Kidney epithelial cell (primary cell): ENCODE measurements at regions not wholly inside any gene's neighbourhood (a gene's known extent, or its start where the extent isn't known, plus 50 kb on each side); places are given as distances from the start of the nearest gene placed in this dataset.

Experiments
- DNase-seq: peaks from one replicate; pipeline ENCODE4 v3.0.0-alpha.2; 2010; ENCODE audit warnings: low read depth
- H3K27me3 ChIP-seq: 2 replicates; pipeline ENCODE4 v1.6.0; 2011; ENCODE audit warnings: low read length; ENCODE audit not compliant: control insufficient read depth, insufficient read depth
- H3K36me3 ChIP-seq: 2 replicates; pipeline ENCODE4 v1.5.1; 2011; ENCODE audit warnings: low read length; ENCODE audit not compliant: control insufficient read depth, insufficient read depth
- H3K4me3 ChIP-seq: 2 replicates; pipeline ENCODE4 v1.5.1; 2011; ENCODE audit warnings: low read depth, mild to moderate bottlenecking, control low read depth, low read length
- TF ChIP-seq, protein P1 (sequence below): IDR thresholded peaks from 2 replicates; pipeline ENCODE4 v1.5.1; 2011; ENCODE audit warnings: mild to moderate bottlenecking, moderate library complexity, low read length, control low read depth, inconsistent platforms; ENCODE audit not compliant: insufficient read depth, poor library complexity, severe bottlenecking

DNA sequence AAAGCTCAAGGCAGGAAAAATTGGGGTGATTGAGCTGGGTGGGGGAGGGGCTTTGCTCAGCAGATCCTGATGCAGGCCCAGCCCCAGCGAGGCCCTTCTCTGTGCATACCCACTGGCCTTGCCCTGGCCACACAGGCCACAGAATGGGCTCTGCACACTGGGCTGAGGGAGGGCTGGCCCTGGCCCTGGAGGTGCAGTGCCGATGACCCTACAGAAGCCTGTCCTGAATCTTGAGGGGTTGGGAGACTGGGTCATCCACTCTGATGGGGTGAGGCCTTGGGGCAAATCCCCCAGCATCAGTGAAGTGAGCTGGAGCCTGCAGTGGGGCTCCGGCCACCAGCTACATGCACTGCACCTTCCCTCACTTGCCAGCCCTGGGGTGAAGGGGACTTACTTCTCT is 153.1 kb downstream of the URI1 start:
- Histone ChIP-seq H3K27me3 (no peaks in the 10 kb centered on the region), H3K36me3 (no peaks in the 10 kb centered on the region), H3K4me3 (no peak overlapping the region)
- TF ChIP-seq, protein P1, sequence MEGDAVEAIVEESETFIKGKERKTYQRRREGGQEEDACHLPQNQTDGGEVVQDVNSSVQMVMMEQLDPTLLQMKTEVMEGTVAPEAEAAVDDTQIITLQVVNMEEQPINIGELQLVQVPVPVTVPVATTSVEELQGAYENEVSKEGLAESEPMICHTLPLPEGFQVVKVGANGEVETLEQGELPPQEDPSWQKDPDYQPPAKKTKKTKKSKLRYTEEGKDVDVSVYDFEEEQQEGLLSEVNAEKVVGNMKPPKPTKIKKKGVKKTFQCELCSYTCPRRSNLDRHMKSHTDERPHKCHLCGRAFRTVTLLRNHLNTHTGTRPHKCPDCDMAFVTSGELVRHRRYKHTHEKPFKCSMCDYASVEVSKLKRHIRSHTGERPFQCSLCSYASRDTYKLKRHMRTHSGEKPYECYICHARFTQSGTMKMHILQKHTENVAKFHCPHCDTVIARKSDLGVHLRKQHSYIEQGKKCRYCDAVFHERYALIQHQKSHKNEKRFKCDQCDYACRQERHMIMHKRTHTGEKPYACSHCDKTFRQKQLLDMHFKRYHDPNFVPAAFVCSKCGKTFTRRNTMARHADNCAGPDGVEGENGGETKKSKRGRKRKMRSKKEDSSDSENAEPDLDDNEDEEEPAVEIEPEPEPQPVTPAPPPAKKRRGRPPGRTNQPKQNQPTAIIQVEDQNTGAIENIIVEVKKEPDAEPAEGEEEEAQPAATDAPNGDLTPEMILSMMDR: no peak
- DNase-seq: no peak

DNA sequence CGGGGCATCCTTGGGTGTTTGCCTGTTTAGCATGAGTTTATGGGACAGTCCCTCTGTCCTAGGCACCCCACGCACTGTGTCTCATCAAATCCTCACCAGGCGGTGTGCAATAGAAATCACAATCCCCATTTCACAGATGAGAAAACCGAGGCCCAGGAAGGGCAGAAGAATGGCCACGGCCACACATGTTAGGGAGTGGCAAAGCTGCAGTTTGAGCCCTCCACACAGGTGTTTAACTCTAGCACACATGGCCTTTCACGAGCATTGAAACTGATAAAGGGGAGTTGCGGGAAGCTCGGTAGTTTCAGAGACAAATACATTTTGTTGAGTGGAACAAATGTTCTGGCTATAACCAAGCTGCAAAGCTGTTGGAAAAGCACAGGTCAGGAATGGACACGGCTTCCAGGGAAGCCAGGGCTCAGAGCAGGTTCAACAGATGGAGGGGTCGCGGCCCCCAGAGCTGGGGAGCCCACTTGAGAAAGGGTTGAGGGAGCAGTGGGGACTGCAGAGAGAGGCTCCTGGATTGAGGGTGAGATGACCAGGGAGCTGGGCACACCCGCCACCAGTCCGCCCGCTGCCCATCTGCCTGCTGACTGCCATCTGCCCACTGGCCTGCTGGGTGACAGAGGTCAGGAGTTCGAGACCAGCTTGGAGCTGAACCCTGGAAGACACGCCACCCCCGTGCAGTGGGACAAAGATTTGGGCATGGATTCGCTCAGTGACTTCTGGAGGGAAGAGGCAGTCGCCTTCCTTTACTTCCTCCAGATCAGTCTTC is 154.7 kb downstream of the URI1 start:
- H3K36me3 ChIP-seq: no peaks in the 10 kb centered on the region
- TF ChIP-seq, protein P1: no peak

DNA sequence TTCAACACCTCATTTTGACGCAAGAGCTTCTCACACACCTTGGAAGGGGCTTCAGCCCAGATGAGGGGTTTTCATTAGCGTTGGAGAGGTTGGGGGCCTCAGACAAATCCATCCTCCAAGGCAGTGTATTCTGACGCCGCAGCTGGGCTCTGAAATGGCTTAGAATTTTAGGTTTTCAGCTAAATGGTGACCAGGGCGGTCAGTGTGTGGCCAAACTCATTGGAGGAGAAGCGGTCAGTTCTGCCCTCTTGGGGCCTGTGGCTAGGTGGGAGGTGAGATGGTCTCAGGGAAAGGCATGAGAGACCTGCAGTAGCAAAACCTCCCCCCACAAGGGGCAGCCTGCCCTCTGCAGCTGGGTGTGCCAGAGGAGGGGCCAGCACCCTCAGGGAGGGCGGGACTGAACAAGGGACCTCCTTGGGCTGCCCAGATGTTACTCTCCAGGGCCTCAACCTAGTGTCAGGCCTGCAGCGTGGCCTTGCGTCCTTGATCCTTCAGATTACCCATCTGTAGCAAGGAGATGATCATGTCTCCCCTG is 155.8 kb downstream of the URI1 start:
- TF ChIP-seq, protein P1: no peak
- Histone ChIP-seq H3K36me3 (no peaks in the 10 kb centered on the region), H3K4me3 (no peak overlapping the region), H3K27me3 (no peaks in the 10 kb centered on the region)
- DNase-seq: no peak

More for the DNA sequence above, 154.7 kb downstream of the URI1 start:
- no peak overlapping the region for H3K4me3 ChIP-seq
- H3K27me3 ChIP-seq: no peaks in the 10 kb centered on the region
- DNase-seq: no peak

DNA sequence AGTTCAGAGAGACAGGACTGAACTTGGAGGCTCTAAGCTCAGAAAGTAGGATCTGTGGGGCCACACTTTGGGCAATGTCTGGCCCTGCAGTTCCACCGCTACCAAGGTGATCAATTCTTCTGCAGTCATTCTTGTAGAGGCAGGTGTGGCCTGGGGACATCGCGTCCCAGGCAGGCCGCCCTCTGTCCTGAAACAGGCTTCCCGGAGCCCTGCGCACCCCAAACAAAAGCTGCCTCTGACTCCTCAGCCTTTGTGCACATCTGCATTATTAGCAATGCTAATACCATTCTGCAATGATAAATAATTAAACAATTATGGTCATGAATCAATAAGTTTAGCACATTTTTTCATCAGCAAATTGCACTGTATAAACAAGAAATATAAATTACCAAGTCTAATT is 160.2 kb downstream of the URI1 start:
- DNase-seq: no peak
- no peaks in the 10 kb centered on the region for H3K36me3 ChIP-seq
- H3K4me3 ChIP-seq: no peak overlapping the region
- TF ChIP-seq, protein P1: no peak
- no peaks in the 10 kb centered on the region for H3K27me3 ChIP-seq

DNA sequence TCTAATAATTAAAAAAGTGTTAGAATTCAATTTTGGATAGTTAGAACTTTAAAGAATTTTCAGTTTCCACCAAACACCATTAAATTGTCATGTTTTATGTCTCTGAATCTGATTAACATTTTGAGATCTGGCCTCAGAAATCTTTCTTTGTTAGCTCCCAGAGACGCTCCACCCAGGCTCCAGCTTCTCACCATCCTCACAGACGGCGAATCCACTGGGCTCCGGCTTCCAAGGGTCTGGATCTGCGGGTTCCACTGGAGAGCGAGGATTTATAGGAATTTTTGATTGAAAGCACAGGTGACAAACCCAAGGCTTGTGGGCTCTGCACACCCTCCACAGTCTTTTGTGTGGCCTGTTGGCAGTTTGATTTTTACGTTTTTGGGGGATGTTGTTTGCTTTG is 160.6 kb downstream of the URI1 start:
- no peak for DNase-seq
- TF ChIP-seq, protein P1: no peak

DNA sequence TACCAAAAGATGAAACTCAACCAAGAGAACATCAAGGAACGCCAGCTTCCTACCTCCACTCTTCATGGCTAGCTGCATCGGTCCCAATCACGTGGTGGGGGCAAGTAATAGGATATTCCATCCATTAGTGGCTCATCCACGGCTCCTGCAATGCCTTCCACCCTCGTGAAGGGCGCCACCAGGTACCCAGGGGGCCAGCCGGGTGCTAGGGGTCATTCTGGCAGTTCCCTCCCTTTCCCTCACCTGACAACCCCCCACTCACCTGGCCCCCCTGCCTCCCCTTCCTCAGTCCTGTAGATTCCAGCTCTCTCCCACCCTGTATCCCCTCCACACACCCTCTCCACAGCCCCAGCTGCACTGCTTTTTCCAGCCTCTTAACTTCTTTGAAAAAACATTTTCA is 161.9 kb downstream of the URI1 start:
- TF ChIP-seq, protein P1: no peak
- no peak for DNase-seq
- H3K4me3 ChIP-seq: no peak overlapping the region
- H3K27me3 ChIP-seq: no peaks in the 10 kb centered on the region
- no peaks in the 10 kb centered on the region for H3K36me3 ChIP-seq

More for the DNA sequence above, 160.6 kb downstream of the URI1 start:
- Histone ChIP-seq H3K4me3 (no peak overlapping the region), H3K36me3 (no peaks in the 10 kb centered on the region), H3K27me3 (no peaks in the 10 kb centered on the region)
